Glutamatergic neuron (in vitro differentiated cells): ENCODE measurements at regions not wholly inside any gene's neighbourhood (a gene's known extent, or its start where the extent isn't known, plus 50 kb on each side); places are given as distances from the start of the nearest gene placed in this dataset.

ENCODE experiments used
- DNase-seq: peaks from one replicate; pipeline ENCODE4 v3.0.0; 2022
- H3K27ac Mint-ChIP-seq: one replicate; pipeline ENCODE4 v1.8.0; 2020; ENCODE audit warnings: mild to moderate bottlenecking, mixed read lengths, inconsistent platforms; ENCODE audit not compliant: unreplicated experiment
- H3K27me3 Mint-ChIP-seq: one replicate; pipeline ENCODE4 v1.8.0; 2020; ENCODE audit warnings: mild to moderate bottlenecking, moderate library complexity, mixed read lengths, inconsistent platforms; ENCODE audit not compliant: unreplicated experiment
- H3K36me3 Mint-ChIP-seq: one replicate; pipeline ENCODE4 v1.8.0; 2020; ENCODE audit warnings: mild to moderate bottlenecking, mixed read lengths, inconsistent platforms; ENCODE audit not compliant: unreplicated experiment
- H3K4me1 Mint-ChIP-seq: one replicate; pipeline ENCODE4 v1.8.0; 2020; ENCODE audit warnings: mild to moderate bottlenecking, low read depth, mixed read lengths, inconsistent platforms; ENCODE audit not compliant: unreplicated experiment
- H3K4me3 Mint-ChIP-seq: one replicate; pipeline ENCODE4 v1.8.0; 2020; ENCODE audit warnings: mild to moderate bottlenecking, mixed read lengths, inconsistent platforms; ENCODE audit not compliant: unreplicated experiment
- H3K9me3 Mint-ChIP-seq: one replicate; pipeline ENCODE4 v1.8.0; 2020; ENCODE audit warnings: mild to moderate bottlenecking, moderate library complexity, mixed read lengths, inconsistent platforms; ENCODE audit not compliant: unreplicated experiment
- CTCF ChIP-seq: fragments of 200-600 bp; sonication (generic); IDR thresholded peaks from one replicate; pipeline ENCODE4 v1.5.0; 2021; ENCODE audit not compliant: partially characterized antibody, unreplicated experiment

- Mint-ChIP-seq H3K4me3 (no peak overlapping the region), H3K36me3 (peaks cover 6% of the 10 kb centered on the region), H3K4me1 (no peaks in the 10 kb centered on the region), H3K27ac (no peak overlapping the region), H3K27me3 (no peaks in the 10 kb centered on the region), H3K9me3 (no peaks in the 10 kb centered on the region)
- no peak for TF ChIP-seq CTCF
- no peak for DNase-seq
Measured at GRCh38 chr10:109264004-109264403, 659.3 kb downstream of the XPNPEP1 start.

GRCh38 chr10:109261231-109261630 is 662.1 kb downstream of the XPNPEP1 start:
- Mint-ChIP-seq H3K9me3 (no peaks in the 10 kb centered on the region), H3K36me3 (peaks cover 6% of the 10 kb centered on the region), H3K4me3 (no peak overlapping the region), H3K27me3 (no peaks in the 10 kb centered on the region), H3K4me1 (no peaks in the 10 kb centered on the region), H3K27ac (no peak overlapping the region)
- no peak for DNase-seq
- TF ChIP-seq CTCF = no peak

- H3K4me1 Mint-ChIP-seq = no peaks in the 10 kb centered on the region
- H3K36me3 Mint-ChIP-seq = peaks cover 6% of the 10 kb centered on the region
- H3K27ac Mint-ChIP-seq = no peak overlapping the region
- no peaks in the 10 kb centered on the region for H3K27me3 Mint-ChIP-seq
- H3K4me3 Mint-ChIP-seq = no peak overlapping the region
- no peak for TF ChIP-seq CTCF
- DNase-seq = no peak
- no peaks in the 10 kb centered on the region for H3K9me3 Mint-ChIP-seq
Measured at GRCh38 chr10:109259293-109259692, 664.0 kb downstream of the XPNPEP1 start.

GRCh38 chr10:109253306-109253705 is 670.0 kb downstream of the XPNPEP1 start:
- Mint-ChIP-seq H3K4me3 (no peak overlapping the region), H3K9me3 (no peaks in the 10 kb centered on the region), H3K27ac (no peak overlapping the region), H3K27me3 (no peaks in the 10 kb centered on the region), H3K4me1 (no peaks in the 10 kb centered on the region), H3K36me3 (no peaks in the 10 kb centered on the region)
- TF ChIP-seq CTCF = no peak
- no peak for DNase-seq

GRCh38 chr10:109250152-109250551 is 673.2 kb downstream of the XPNPEP1 start:
- Mint-ChIP-seq H3K36me3 (no peaks in the 10 kb centered on the region), H3K27ac (no peak overlapping the region), H3K4me1 (no peaks in the 10 kb centered on the region), H3K4me3 (no peak overlapping the region), H3K9me3 (no peaks in the 10 kb centered on the region), H3K27me3 (no peaks in the 10 kb centered on the region)
- no peak for TF ChIP-seq CTCF
- no peak for DNase-seq
